ENCODE measurements at regions not wholly inside any gene's neighbourhood (a gene's known extent, or its start where the extent isn't known, plus 50 kb on each side); places are given as distances from the start of the nearest gene placed in this dataset.
A peak's percentile ranks its signal among the peaks of the same experiment; 100 is the strongest.

- Histone ChIP-seq H3K36me3 (ENCODE audit: control insufficient read depth, insufficient read depth, low read length) (peaks cover 9% of the 10 kb centered on the region), H3K27me3 (ENCODE audit: control insufficient read depth, insufficient read depth, low read length) (no peaks in the 10 kb centered on the region), H3K4me3 (ENCODE audit: low read depth, low read length) (no peak overlapping the region)
- TF ChIP-seq CTCF (IDR thresholded peaks at IDR 0.05; ENCODE audit: insufficient read depth, low read length, severe bottlenecking), result peak; percentile 18
- DNase-seq (ENCODE audit: low read depth), result no peak
- FAIRE-seq, result no peak
Observed at GRCh38 chr19:27774827-27775226, 1438.1 kb downstream of the UQCRFS1 start.

GRCh38 chr19:27774337-27774736 lies 1438.6 kb downstream of the UQCRFS1 start:
- H3K4me3 ChIP-seq (ENCODE audit: low read depth, low read length), result no peak overlapping the region
- peaks cover 9% of the 10 kb centered on the region for H3K36me3 ChIP-seq (ENCODE audit: control insufficient read depth, insufficient read depth, low read length)
- no peak for DNase-seq (ENCODE audit: low read depth)
- no peaks in the 10 kb centered on the region for H3K27me3 ChIP-seq (ENCODE audit: control insufficient read depth, insufficient read depth, low read length)
- no peak for FAIRE-seq
- TF ChIP-seq CTCF (IDR thresholded peaks at IDR 0.05; ENCODE audit: insufficient read depth, low read length, severe bottlenecking), result peak; percentile 34

- DNase-seq (ENCODE audit: low read depth) (no peak), FAIRE-seq (no peak)
- no peak for TF ChIP-seq CTCF (IDR thresholded peaks at IDR 0.05; ENCODE audit: insufficient read depth, low read length, severe bottlenecking)
- H3K36me3 ChIP-seq (ENCODE audit: control insufficient read depth, insufficient read depth, low read length), result peaks cover 8% of the 10 kb centered on the region
- no peaks in the 10 kb centered on the region for H3K27me3 ChIP-seq (ENCODE audit: control insufficient read depth, insufficient read depth, low read length)
- no peak overlapping the region for H3K4me3 ChIP-seq (ENCODE audit: low read depth, low read length)
Observed at GRCh38 chr19:27773318-27774094, 1439.4 kb downstream of the UQCRFS1 start.

GRCh38 chr19:27772059-27772458 lies 1440.9 kb downstream of the UQCRFS1 start:
- no peak for TF ChIP-seq CTCF (IDR thresholded peaks at IDR 0.05; ENCODE audit: insufficient read depth, low read length, severe bottlenecking)
- no peak for FAIRE-seq

GRCh38 chr19:27770095-27770494 lies 1442.9 kb downstream of the UQCRFS1 start:
- FAIRE-seq (no peak), DNase-seq (ENCODE audit: low read depth) (no peak)
- H3K36me3 ChIP-seq (ENCODE audit: control insufficient read depth, insufficient read depth, low read length), result peaks cover 5% of the 10 kb centered on the region
- H3K4me3 ChIP-seq (ENCODE audit: low read depth, low read length), result no peak overlapping the region
- TF ChIP-seq CTCF (IDR thresholded peaks at IDR 0.05; ENCODE audit: insufficient read depth, low read length, severe bottlenecking), result no peak
- H3K27me3 ChIP-seq (ENCODE audit: control insufficient read depth, insufficient read depth, low read length), result no peaks in the 10 kb centered on the region

More at GRCh38 chr19:27772059-27772458, 1440.9 kb downstream of the UQCRFS1 start:
- no peak for DNase-seq (ENCODE audit: low read depth)
- H3K4me3 ChIP-seq (ENCODE audit: low read depth, low read length), result no peak overlapping the region
- H3K36me3 ChIP-seq (ENCODE audit: control insufficient read depth, insufficient read depth, low read length), result peaks cover 8% of the 10 kb centered on the region
- no peaks in the 10 kb centered on the region for H3K27me3 ChIP-seq (ENCODE audit: control insufficient read depth, insufficient read depth, low read length)

GRCh38 chr19:27767234-27767633 lies 1445.7 kb downstream of the UQCRFS1 start:
- TF ChIP-seq CTCF (IDR thresholded peaks at IDR 0.05; ENCODE audit: insufficient read depth, low read length, severe bottlenecking), result no peak

More at GRCh38 chr19:27767234-27767633, 1445.7 kb downstream of the UQCRFS1 start:
- H3K36me3 ChIP-seq (ENCODE audit: control insufficient read depth, insufficient read depth, low read length), result no peaks in the 10 kb centered on the region
- H3K27me3 ChIP-seq (ENCODE audit: control insufficient read depth, insufficient read depth, low read length), result no peaks in the 10 kb centered on the region
- no peak overlapping the region for H3K4me3 ChIP-seq (ENCODE audit: low read depth, low read length)
- no peak for FAIRE-seq
- no peak for DNase-seq (ENCODE audit: low read depth)

Data from bronchial epithelial cell (primary cell).